Endothelial cell of umbilical vein (primary cell): ENCODE measurements at regions not wholly inside any gene's neighbourhood (a gene's known extent, or its start where the extent isn't known, plus 50 kb on each side); places are given as distances from the start of the nearest gene placed in this dataset.
"Not testable (repeated sequence)": the region's sequence is repeated elsewhere in the genome, so short reads cannot be mapped to it uniquely, and the experiment has no call there.

Experiments used
- BruUV-seq: library from RNA; stranded (reverse); fragments of 400-500 nt; replicated peaks from 2 replicates; lab custom pipeline; 2021; lab: Mats Ljungman, UMichigan
- CTCF ChIA-PET: fragments of 300-600, 350-600 bp; sonication (Branson Sonifier 250); formaldehyde crosslinking; loops from one replicate; lab custom pipeline; 2021; ENCODE audit warnings: antibody characterized with exemption, inconsistent platforms; lab: Charles Lee
- POLR2A ChIA-PET: fragments of 300-600, 350-600 bp; sonication (Branson Sonifier 250); formaldehyde crosslinking; loops from one replicate; lab custom pipeline; 2021; ENCODE audit warnings: antibody characterized with exemption, inconsistent platforms; lab: Charles Lee
- DNase-seq: peaks from one replicate; pipeline ENCODE4 v3.0.0-alpha.2; 2011; ENCODE audit warnings: low read depth, low spot score
- FAIRE-seq: peaks from 2 replicates; lab custom pipeline; 2011; peaks lifted over from hg19 to GRCh38; lab: Jason Lieb, UNC
- H2AFZ ChIP-seq: 2 replicates; pipeline ENCODE4 v1.6.0; 2012; ENCODE audit warnings: low read depth, low read length, control low read depth, inconsistent platforms
- H3K27ac ChIP-seq: 2 replicates; pipeline ENCODE4 v1.5.1; 2011; ENCODE audit warnings: low read depth, mild to moderate bottlenecking, control low read depth, low read length, moderate library complexity; ENCODE audit not compliant: insufficient read depth
- H3K27me3 ChIP-seq, 2 experiments: 2 replicates each; pipeline versions ENCODE4 v1.6.0 to v1.6.1; 2011; ENCODE audit warnings: low read length in 2 of 2, mixed read lengths in 1 of 2; ENCODE audit not compliant: control insufficient read depth in 2 of 2, insufficient read depth in 2 of 2
- H3K36me3 ChIP-seq, 2 experiments: 2 replicates in 1 of 2; 3 replicates in 1 of 2; pipeline ENCODE4 v1.5.1; 2011; ENCODE audit warnings: low read length in 2 of 2, mild to moderate bottlenecking in 1 of 2, moderate library complexity in 1 of 2; ENCODE audit not compliant: control insufficient read depth in 2 of 2, insufficient read depth in 2 of 2; ENCODE audit errors: extremely low read depth in 1 of 2
- H3K4me1 ChIP-seq: 3 replicates; pipeline ENCODE4 v1.5.1; 2011; ENCODE audit warnings: mild to moderate bottlenecking, low read length; ENCODE audit not compliant: control insufficient read depth, insufficient read depth; ENCODE audit errors: extremely low read depth
- H3K4me2 ChIP-seq: 2 replicates; pipeline ENCODE4 v1.6.1; 2011; ENCODE audit warnings: low read length, control low read depth, mixed read lengths; ENCODE audit not compliant: insufficient read depth
- H3K4me3 ChIP-seq, 3 experiments: fragments of 200-600 bp in 1 of 3; sonication (generic), shearing (Covaris generic) in 1 of 3; replicated peaks in 1 of 3; 2 replicates each; pipeline ENCODE4 v1.5.1; 2011 to 2016; ENCODE audit warnings: control low read depth in 3 of 3, low read length in 3 of 3, mild to moderate bottlenecking in 2 of 3, inconsistent platforms in 1 of 3, low read depth in 1 of 3, moderate library complexity in 1 of 3; ENCODE audit not compliant: insufficient read depth in 1 of 3
- H3K79me2 ChIP-seq: 2 replicates; pipeline ENCODE4 v1.6.0; 2012; ENCODE audit warnings: low read length, inconsistent platforms; ENCODE audit not compliant: control insufficient read depth, insufficient read depth
- H3K9ac ChIP-seq: replicated peaks from 2 replicates; pipeline ENCODE3; 2011; ENCODE audit warnings: low read length, control low read depth; ENCODE audit not compliant: insufficient read depth; ENCODE audit errors: extremely low read depth
- H3K9me1 ChIP-seq: replicated peaks from 3 replicates; pipeline ENCODE4 v1.6.0; 2011; ENCODE audit warnings: mild to moderate bottlenecking, low read length; ENCODE audit not compliant: control insufficient read depth, insufficient read depth; ENCODE audit errors: extremely low read depth
- H3K9me3 ChIP-seq: replicated peaks from 2 replicates; pipeline ENCODE4 v1.5.1; 2012; ENCODE audit warnings: low read length, inconsistent platforms; ENCODE audit not compliant: control insufficient read depth, insufficient read depth
- H4K20me1 ChIP-seq: replicated peaks from 2 replicates; pipeline ENCODE3; 2011; ENCODE audit warnings: mild to moderate bottlenecking, low read length; ENCODE audit not compliant: control insufficient read depth, insufficient read depth; ENCODE audit errors: extremely low read depth
- CTCF ChIP-seq, 2 donors: IDR thresholded peaks; 1 replicate in 1 of 2; 2 replicates in 1 of 2; pipeline ENCODE4 v1.5.1; 2011; ENCODE audit warnings: low read length in 2 of 2, mild to moderate bottlenecking in 2 of 2, moderate library complexity in 2 of 2, control low read depth in 1 of 2, inconsistent platforms in 1 of 2, low read depth in 1 of 2; ENCODE audit not compliant: insufficient read depth in 1 of 2; ENCODE audit errors: extremely low read depth in 1 of 2
- EZH2 ChIP-seq: IDR thresholded peaks from 2 replicates; pipeline ENCODE4 v1.6.1; 2012; ENCODE audit warnings: borderline replicate concordance, low read depth, mild to moderate bottlenecking, moderate library complexity, low read length, inconsistent platforms; ENCODE audit not compliant: severe bottlenecking
- FOS ChIP-seq: IDR thresholded peaks from 2 replicates; pipeline ENCODE4 v1.6.1; 2011; ENCODE audit warnings: mild to moderate bottlenecking, low read length, moderate library complexity, borderline replicate concordance; ENCODE audit not compliant: insufficient read depth
- GATA2 ChIP-seq: IDR thresholded peaks from 2 replicates; pipeline ENCODE4 v1.7.0; 2011; ENCODE audit warnings: low read depth, mild to moderate bottlenecking, moderate library complexity, mixed read lengths, low read length; ENCODE audit not compliant: insufficient read length, insufficient read depth
- JUN ChIP-seq: IDR thresholded peaks from 2 replicates; pipeline ENCODE4 v1.6.1; 2011; ENCODE audit warnings: borderline replicate concordance, low read depth; ENCODE audit not compliant: insufficient read length, insufficient read depth
- MYC ChIP-seq: IDR thresholded peaks from one replicate; pipeline ENCODE4 v1.6.1; 2011; ENCODE audit warnings: mild to moderate bottlenecking, low read depth, low read length
- POLR2A ChIP-seq: IDR thresholded peaks from 2 replicates; pipeline ENCODE4 v1.6.1; 2012; ENCODE audit warnings: low read depth, mild to moderate bottlenecking, control low read depth, low read length
- POLR2AphosphoS5 ChIP-seq: IDR thresholded peaks from 2 replicates; pipeline ENCODE4 v1.6.1; 2012; ENCODE audit warnings: low read depth, mild to moderate bottlenecking, control low read depth, low read length, moderate library complexity; ENCODE audit not compliant: insufficient read depth
- dilution Hi-C: fragments of 300-500 bp; cut with MboI; formaldehyde crosslinking; loops from one replicate; pipeline ENCODE4 v1.15.0; 2019; ENCODE audit warnings: low sequenced_read_pairs; ENCODE audit not compliant: extremely low pct_ligation_motif_present
- intact Hi-C: fragments of 100-400 bp; cut with micrococcal nuclease; formaldehyde crosslinking; loops from one replicate; pipeline ENCODE4 v1.10.0; 2022
- TF ChIP-seq, protein P1 (sequence below): IDR thresholded peaks from 2 replicates; pipeline ENCODE4 v1.6.1; 2011; ENCODE audit not compliant: insufficient read depth, insufficient read length

GRCh38 chr2:147414656-147415055, 430.2 kb upstream of the ACVR2A start:
- BruUV-seq, CTCF ChIA-PET, H3K36me3 ChIP-seq, H3K27me3 ChIP-seq, H3K4me2 ChIP-seq, H2AFZ ChIP-seq, dilution Hi-C loops, H3K79me2 ChIP-seq, H4K20me1 ChIP-seq, intact Hi-C loops, H3K9me1 ChIP-seq, FAIRE-seq, H3K9ac ChIP-seq, H3K9me3 ChIP-seq, H3K4me1 ChIP-seq, H3K4me3 ChIP-seq, H3K27ac ChIP-seq, DNase-seq, POLR2A ChIA-PET: not testable (repeated sequence)

GRCh38 chr2:147408357-147408756, 436.5 kb upstream of the ACVR2A start:
- H3K4me2 ChIP-seq, result no peak overlapping the region
- FAIRE-seq (no peak), DNase-seq (no peak)
- POLR2A ChIA-PET, result no interaction called here
- dilution Hi-C loops, result no loop called here
- no peaks in the 10 kb centered on the region for H3K27me3 ChIP-seq
- BruUV-seq, result no TSS peak
- H3K36me3 ChIP-seq, result no peaks in the 10 kb centered on the region
- no peaks in the 10 kb centered on the region for H3K4me1 ChIP-seq
- H4K20me1 ChIP-seq, result no peaks in the 10 kb centered on the region
- no peaks in the 10 kb centered on the region for H3K79me2 ChIP-seq
- TF ChIP-seq, protein P1, sequence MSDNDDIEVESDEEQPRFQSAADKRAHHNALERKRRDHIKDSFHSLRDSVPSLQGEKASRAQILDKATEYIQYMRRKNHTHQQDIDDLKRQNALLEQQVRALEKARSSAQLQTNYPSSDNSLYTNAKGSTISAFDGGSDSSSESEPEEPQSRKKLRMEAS, result no peak
- TF ChIP-seq JUN (no peak), POLR2A (no peak), POLR2AphosphoS5 (no peak), MYC (no peak), FOS (no peak), GATA2 (no peak), EZH2 (no peak), CTCF (IDR thresholded peaks at IDR 0.05; ENCODE audit: extremely low read depth in 1 of 2, insufficient read depth in 1 of 2, low read depth in 1 of 2, low read length in 2 of 2) (no peak)
- no peak overlapping the region for H3K27ac ChIP-seq
- CTCF ChIA-PET, result no interaction called here
- H3K9ac ChIP-seq, result no peak overlapping the region
- H2AFZ ChIP-seq, result no peak overlapping the region
- intact Hi-C loops, result no loop called here
- H3K9me3 ChIP-seq, result no peaks in the 10 kb centered on the region
- H3K9me1 ChIP-seq, result no peaks in the 10 kb centered on the region
- no peak overlapping the region for H3K4me3 ChIP-seq
